DMS53 treated with DMSO at 0.1 percent for 48 hours (cell line): ENCODE measurements at regions not wholly inside any gene's neighbourhood (a gene's known extent, or its start where the extent isn't known, plus 50 kb on each side); places are given as distances from the start of the nearest gene placed in this dataset.
"Not testable (repeated sequence)": the region's sequence is repeated elsewhere in the genome, so short reads cannot be mapped to it uniquely, and the experiment has no call there.

Experiments
- DNase-seq: peaks from one replicate; lab custom pipeline; 2025; ENCODE audit not compliant: unreplicated experiment; lab: John Stamatoyannopoulos, UW

DNA sequence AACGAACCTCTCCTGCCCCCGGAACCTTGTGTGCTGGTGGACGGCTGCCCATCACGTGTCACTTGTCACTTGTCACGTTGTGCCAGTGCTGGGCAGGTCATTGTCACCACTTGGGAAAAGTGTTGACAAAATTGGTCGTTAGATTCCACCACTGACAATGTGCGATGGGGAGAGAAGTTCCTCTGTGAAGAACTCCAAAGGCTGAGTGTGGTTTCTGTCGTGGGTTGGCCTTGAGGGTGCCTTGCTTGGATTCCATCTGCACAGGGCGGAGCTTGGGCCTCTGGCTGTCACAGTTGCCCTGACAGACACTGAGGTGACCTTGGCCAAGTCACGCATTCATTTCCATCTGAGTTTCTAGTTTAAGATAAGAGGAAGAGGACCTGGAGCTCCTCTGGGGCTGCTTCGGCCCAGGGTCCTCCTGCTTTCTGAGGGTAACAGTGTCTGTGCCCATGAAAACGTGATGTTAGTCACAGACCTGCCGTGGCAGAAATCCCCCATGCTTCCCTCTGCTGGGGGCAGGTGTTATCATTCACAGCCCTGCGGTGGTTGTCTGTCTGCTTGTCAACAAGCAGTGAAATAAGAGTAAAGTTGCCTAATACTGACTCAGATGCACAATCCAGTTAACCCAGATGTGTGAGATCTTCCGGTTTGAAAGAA lies 133.6 kb downstream of the LAT start:
- not testable (repeated sequence) for DNase-seq

DNA sequence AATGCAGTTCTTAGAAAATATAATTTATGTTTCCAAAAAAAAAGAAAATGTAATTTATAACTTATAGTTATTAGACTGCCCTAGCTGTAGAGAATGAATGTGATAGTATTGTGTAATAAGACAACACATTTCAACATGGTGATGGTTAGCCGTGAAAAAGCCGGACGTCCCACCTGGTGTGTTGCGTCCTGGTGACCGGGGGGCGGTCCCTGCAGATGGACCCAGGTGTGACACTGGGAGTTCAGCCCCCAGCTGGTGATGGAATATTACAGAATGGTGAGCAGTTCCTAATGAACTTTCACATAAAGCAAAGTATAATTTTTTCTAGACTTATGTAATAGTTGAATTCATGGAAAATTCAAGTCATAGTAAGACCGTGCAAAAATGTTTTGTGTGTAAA lies 132.8 kb downstream of the LAT start:
- DNase-seq, result no peak

DNA sequence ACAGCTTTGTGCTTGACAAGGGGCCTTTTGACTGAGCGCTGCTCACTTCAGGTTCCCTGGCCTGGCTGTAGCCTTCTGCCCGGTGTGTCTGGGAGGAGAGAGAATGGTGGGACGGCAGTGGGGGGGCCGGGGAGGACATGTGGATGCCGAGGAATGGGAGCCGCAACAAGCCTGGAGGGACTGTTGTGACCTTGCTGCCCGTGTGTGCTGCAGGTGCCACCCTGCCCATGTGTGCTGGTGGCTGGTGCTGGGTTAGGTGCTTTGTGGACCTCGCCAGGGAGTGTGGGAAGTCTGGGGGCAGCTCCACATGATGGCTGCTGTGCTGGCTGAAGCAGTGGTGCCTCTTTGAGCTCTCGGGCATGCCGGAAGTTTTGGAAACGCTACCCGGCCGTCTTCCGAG lies 132.1 kb downstream of the LAT start:
- DNase-seq, result no peak

DNA sequence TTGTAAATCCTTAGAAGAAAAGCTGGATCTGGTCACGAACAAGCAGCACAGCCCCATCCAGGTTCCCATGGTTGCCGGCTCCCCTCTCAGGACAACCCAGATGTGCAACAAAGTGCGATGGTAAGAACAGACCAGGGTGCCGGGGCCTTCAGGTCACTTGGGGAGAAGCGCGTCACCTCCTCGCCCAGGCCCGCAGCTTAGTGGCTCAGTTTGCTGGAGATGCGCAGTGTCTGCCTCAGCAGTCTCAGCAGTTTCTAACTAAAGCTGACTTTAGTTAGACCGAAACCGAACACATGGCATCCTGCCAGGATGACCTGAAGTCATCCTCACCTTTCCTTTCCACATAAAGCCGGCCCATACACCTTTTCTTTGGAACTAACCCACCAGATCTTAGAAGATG lies 131.4 kb downstream of the LAT start:
- DNase-seq, result not testable (repeated sequence)

DNA sequence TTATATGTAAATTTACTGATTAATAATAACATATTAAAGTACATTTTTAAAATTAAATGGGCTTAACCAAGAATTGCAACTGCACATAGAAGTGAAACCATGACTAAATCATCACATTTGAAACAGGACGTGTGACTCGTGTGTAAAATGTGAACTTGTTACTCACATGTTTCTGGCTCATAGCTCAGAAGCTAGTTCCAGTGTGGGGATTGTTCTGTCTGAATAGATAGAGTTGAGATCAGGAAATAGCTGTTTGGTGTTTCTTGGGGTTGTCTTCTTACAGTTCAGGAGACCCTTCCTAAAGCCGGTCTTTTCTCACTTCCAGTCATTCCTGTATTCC lies 130.9 kb downstream of the LAT start:
- DNase-seq, result not testable (repeated sequence)

DNA sequence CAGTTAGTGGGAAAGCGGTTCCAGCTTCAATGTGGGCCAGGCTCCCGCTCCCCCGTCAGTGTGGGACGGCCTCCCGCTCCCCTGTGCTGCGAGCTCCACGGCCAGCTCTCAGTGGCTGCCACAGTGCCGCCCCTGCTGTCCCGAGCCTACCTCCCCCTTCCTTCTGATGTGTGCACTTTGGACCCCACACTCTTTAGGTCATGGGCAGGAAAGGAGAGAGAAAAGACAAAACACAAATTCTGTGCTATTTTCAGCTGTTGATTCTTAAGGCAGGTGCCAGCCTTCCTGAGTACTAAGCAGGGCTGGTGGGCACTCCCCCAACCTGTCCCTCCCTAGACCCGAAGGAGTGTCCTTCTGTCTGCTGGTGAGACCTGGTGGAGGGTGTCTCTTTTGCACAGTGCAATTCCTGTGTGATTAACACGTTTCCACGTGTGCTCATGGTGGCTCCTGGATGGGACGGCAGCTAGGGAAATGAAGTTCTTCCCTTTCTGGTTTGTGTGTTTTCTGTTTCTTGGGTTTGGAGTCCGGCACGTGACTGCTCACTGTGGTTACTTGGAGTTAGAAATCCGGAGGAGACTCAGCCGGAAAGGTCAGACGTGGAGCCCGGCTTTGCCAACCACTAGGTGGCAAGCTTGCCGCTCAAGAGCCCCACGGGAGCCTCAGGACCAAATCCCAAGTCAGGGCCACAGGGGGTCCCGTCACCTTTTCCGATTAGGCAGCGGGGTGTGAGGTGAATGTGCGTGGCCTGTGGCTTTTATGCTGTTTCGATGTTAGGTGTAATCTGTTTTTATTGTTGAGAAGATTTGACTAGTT lies 130.3 kb downstream of the LAT start:
- DNase-seq, result not testable (repeated sequence)

DNA sequence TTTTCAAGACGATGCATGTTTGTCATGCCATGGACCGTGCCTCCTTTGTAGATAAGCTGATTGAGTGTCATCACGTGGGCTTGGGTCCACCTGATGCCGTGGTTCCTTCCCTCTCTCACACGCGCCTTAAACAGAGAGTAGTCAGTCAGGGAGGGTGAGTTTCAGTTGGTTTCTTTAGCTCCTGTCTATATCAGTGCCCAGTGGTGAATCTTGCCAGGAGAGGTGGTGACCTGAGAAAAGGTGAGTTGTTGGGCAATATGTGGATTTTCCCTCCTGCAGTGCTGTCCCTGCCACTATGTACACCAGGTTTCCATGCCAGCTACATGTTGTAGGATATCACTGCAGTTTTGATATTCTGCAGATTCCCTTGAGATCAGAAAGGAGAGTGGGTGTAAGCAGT lies 129.7 kb downstream of the LAT start:
- no peak for DNase-seq

DNA sequence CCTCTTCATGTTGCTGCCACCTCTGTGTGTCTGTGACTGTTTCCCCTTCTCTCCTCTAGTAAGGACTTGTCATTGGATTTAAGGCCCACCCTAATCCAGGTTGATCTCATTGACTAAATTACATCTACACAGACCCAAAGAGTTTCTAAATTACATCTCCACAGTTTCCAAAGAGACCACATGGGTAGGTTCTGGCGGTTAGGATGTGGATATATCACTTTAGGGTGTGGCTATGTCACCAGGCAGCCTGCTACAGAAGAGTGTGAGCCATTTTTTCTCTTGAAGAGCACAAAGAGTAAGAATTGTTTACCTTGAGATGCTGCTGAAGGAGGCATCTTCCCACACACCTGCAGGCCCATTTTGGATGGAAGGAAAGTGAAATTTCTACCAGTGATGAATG lies 128.6 kb downstream of the LAT start:
- DNase-seq, result not testable (repeated sequence)

DNA sequence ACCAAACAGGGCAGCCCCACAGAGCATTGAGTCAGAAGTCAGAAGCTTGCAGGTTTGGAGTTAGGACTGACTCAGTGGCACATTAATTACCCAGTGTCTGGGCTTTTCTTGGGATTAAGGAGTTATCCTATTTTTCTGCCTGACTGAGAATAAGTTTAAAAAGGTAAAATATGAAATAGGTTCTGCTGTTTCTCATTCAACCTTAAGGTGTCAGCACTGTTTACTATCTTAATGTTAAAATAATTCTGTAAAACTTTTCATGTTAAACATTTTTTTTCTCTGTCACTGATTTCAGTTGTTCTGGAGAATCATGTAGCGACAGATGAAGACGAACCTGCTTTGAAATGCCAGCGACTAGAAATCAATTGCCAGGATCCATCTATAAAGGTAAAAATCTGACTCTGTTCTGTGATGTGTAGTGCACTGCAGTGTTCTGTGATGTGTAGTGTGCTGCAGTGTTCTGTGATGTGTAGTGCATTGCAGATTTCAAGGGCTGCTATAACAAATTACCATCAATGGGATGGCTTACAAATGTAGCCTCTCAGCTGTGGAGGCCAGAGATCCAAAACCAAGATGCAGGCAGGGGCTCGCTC lies 128.0 kb downstream of the LAT start:
- no peak for DNase-seq

DNA sequence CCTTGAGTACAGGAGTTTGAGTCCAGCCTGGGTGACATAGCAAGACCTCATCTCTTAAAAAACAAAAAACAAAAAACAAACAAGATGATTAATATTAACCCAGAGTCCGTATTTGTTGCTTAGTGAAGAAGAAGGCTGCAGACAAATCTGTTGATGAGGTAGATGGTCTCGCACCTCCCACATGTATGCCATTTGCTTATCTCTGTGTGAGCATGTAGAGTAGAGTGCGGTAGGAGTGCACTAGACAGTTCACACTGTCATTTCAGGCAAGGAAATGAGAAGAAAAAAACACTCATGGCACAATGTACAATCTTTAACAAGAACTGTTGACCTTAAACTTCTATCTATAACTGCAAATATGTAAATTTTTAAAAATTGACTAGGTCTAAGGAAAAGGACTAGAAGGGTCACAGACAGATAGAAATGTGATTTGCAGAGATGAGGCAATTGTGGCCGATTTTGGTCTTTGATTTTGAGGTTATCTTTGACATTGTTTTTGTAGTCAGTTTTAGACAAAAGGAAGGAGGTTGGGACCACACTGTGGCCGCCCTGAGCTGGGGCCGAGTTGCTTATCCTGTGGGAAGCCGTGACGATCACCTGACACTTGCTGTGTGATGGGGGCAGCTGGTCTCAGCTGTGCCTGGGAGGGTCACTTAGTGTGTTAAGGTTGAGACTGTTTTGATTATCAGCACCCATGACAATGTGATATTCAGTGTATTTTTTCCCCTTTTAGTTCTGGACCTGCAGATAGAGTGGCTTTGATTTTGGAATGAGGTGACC lies 127.2 kb downstream of the LAT start:
- DNase-seq, result not testable (repeated sequence)

DNA sequence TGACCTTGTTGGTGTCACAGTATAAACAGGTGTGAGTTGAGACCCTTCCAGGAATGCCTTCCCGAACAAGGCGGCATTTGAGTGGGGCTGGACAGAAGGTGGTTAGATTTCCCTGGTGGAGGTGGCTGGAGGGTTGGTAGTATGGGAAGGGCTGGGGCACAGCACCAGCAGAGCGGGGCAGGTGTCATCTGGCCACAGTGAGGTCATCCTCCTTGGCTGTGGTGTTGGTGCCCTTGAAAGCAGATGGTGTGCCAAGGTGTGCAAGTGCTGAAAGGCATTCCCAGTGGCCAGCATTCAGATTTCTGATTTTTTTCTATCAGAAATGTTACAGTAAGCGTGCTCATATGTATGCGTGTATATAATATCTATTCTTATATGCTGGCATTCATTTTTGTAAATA lies 126.6 kb downstream of the LAT start:
- no peak for DNase-seq

DNA sequence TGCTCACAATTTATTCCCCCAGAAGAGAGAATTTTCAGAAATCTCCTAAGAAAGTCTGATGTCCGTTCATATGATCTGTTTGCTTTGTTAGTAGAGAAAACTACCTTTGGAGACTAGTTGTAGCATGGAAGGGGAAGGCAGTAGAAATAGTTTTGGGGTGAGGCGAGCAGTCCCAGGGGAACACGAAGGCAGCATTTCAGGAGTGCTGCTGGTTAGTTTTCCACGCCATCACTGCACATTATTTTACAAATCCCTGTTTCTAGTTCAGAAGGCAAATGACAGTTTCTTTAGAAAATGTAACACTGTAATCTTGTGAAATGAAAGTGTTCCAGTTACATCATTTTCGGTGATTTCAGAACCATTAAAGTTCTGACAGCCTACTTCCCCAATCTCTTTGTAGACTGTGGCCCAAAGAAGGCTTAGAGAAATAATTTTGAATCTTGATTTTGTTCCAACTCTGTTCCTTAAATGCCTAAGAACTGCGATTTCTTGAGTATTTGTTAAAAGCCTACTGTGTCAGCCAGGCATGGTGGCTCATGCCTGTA lies 123.8 kb downstream of the LAT start:
- DNase-seq, result not testable (repeated sequence)

DNA sequence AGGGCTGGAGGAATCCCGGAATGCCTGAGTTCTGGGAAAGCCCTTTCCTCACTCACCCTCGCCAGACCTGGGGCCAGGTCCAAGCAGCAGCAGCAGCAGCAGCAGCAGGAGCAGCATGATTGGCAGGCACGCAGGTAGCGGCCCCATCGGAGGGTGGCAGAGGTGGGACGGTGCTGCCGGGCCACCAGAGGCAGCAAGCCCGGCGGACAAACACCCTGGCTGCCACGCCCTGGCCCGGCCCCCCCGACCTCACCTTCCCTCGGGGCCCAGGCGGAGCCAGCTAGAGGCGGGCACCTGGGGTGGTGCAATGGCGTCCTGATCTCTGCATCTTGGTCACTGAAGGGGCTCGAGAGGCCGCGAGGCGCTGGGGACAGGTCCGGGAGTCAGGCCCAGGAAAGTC lies 122.4 kb downstream of the LAT start:
- DNase-seq, result no peak

DNA sequence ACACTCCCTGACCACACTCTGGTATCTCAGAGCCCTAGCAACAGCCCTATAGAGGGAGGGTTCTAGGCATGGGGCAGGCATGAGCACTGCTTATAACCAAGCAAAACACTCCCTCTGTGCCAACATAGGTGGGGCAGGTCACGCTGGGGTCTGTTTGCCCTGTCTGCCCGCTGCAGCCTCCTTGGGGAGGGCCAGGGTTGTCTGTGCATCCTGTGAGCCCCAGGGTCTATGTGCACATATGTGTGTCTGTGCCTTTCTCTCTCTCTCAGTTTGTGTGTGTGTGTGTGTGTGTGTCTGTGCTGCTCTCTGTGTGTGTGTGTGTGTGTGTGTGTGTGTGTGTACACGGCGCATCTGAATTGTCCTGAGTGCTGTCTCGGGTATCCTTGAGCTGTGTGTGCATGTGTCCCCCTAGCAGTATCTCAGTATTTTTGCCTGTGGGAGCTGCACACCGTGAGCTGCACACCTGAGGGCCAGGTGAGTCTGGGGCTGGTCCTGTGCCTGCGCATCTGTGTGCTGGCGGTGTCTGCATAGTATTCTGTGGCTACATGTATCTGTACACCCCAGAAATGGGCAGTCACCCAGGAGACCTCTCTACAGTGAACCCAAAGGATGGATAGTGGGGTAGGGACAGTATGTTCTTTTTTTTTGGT lies 121.5 kb downstream of the LAT start:
- not testable (repeated sequence) for DNase-seq

DNA sequence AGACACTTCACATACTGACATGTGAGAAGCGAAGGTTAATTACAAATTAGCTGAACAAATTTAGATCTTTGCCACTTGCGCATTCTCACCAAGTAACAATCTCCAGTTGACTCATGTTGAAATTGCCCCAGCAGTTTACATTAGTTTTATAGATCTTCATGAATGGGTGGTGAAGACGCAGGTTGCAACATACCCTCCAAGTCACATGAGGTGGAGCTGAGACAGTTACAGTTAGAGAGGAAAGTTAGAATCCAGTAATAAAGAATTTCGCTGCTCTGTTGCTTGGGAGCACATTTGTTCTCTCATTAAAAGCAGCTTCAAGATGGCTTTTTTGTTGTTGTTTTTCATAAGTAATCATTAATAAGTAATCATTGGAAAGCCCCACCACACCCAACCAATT lies 119.7 kb downstream of the LAT start:
- not testable (repeated sequence) for DNase-seq

DNA sequence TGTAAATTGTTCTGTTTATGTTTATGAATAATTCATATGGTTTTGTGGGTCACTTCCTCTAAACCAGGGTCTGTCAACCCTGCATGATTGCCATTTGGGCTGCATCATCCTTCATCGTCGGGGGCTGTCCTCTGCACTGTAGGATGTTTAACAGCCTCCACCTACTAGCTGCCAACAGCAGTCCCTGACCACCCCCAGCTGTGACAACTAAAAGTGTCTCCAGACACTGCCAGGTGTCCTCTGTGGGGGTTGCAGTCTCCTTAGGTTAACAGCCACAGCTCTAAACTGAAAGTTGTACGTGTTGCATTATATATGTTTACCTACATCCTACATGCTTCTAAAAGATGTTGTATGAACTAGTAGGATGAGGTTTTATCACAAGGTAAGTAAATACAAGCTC lies 113.1 kb downstream of the LAT start:
- not testable (repeated sequence) for DNase-seq

DNA sequence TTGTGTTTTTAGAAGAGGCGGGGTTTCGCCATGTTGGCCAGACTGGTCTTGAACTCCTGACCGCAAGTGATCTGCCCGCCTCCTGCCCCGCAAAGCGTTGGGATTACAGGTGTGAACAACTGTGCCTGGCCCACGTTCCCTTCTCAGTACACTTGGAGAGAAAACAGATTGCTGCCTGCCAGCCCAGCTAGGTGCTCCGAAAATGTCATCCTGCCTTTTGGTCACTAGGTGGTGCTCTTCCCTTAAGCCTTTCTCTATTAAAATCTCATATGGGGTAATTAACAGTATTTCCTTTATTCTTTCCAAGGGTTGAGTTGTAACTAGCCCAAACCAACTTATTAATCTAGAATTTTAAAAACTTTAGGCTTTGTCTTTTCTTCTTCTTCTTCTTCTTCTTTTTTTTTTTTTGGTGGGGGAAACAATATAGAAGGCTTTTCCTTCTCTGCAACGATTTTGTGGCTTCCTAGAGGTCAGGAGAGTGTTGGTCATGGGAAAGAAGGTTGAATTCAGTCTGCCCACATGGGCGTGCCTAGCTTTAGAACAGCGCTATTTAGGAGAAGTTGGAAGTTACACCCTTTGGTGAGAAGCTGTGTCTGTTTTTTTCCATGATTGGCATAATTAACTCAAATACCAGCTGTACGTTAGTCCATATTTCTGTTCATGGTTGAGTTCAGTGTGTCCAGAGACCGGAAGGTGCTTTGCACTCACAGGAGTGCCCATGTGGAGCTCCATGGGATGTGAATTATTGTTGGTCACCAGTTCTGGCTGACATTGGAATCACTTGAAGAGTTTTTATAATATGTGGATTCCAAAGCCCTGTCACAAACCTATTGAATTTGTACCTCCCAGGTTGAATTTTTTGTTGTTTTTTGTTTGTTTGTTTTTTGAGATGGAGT lies 110.1 kb downstream of the LAT start:
- DNase-seq, result not testable (repeated sequence)

DNA sequence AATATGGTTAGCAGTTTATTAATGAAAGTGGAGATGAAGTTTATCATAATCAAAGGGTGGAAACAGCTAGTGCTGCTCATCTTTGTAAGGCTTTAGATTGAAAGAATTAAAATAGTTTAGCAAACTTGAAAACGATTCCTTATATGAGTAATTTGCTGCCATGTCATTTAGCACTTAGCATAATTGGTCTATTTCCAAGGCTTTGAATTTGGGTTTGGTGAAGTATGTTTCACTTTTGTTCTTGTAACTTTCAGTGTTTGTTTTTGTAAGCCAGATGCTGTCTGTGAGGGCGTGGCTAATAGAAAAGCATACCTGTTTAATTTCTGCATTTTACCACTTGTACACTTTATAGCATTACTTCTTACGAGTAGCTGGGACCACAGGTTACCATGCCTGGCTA lies 109.5 kb downstream of the LAT start:
- DNase-seq, result not testable (repeated sequence)

DNA sequence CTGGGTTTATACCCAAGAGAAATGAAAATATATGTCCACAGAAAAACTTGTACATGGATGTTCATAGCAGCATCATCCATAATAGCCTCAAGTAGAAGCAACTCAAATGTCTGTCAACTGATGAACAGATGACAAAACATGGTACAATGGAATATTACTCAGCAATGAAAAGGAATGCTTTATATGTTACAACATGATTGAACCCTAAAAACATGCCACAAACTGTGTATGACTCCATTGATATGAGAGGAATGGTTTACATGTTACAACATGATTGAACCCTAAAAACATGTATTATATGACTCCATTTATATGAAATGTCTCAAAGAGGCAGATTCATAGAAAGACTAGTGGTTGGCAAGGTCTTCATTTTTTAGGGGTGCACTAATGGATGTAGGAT lies 104.8 kb downstream of the LAT start:
- not testable (repeated sequence) for DNase-seq

DNA sequence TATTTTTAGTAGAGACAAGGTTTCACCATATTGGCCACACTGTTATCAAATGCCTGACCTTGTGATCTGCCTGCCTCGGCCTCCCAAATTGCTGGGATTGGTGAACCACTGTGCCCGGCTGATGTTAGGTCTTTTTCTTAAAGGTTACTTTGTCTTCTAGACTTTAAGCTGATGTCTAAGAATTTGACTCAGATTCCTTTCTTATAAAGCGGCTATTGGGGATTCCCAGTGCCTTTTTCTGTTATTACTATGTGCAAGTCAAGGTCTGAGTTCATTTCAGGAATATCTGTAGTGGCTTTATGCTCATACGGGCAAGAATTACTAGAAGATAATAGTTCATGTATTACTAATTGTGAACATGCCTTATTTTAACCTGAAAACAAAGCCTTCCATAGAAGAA lies 102.8 kb downstream of the LAT start:
- DNase-seq, result not testable (repeated sequence)
